HCT116 (cell line): ENCODE measurements at regions not wholly inside any gene's neighbourhood (a gene's known extent, or its start where the extent isn't known, plus 50 kb on each side); places are given as distances from the start of the nearest gene placed in this dataset.

Experiments used
- ATAC-seq: fragments of 200-7000 bp; cut with Tn5 transposase; 2 replicates; pipeline ENCODE4 v1.9.1; 2020; ENCODE audit warnings: mild to moderate bottlenecking, moderate library complexity
- BruUV-seq: library from RNA; stranded (reverse); fragments of 400-500 nt; replicated peaks from 2 replicates; lab custom pipeline; 2021; lab: Mats Ljungman, UMichigan
- CTCF ChIA-PET: fragments of 300-600 bp; sonication (Branson Sonifier 250); formaldehyde crosslinking; loops from one replicate; lab custom pipeline; 2021; ENCODE audit warnings: antibody characterized with exemption; lab: Charles Lee
- POLR2A ChIA-PET: fragments of 300-600, 350-600 bp; sonication (Branson Sonifier 250); formaldehyde crosslinking; loops from one replicate; lab custom pipeline; 2021; ENCODE audit warnings: antibody characterized with exemption; lab: Charles Lee
- RAD21 ChIA-PET, 2 experiments: fragments of 300-600 bp; sonication (Branson Sonifier 250); formaldehyde crosslinking; loops; one replicate each; lab custom pipeline; 2023; ENCODE audit warnings: low total read pairs in 2 of 2; ENCODE audit not compliant: uncharacterized antibody in 2 of 2, unreplicated experiment in 2 of 2, low non-redundant PET in 1 of 2; lab: Charles Lee
- DNase-seq: peaks from one replicate; pipeline ENCODE4 v3.0.0-alpha.2; 2010; ENCODE audit warnings: low read depth, low spot score
- H2AFZ ChIP-seq: fragments of 200-600 bp; shearing (Covaris generic), sonication (generic); 2 replicates; pipeline ENCODE4 v1.6.1; 2017; ENCODE audit warnings: low read depth, mixed run types, mixed read lengths, antibody characterized with exemption, low read length; ENCODE audit not compliant: poor library complexity, severe bottlenecking
- H3K27ac ChIP-seq: 2 replicates; pipeline ENCODE4 v1.5.1; 2012; ENCODE audit warnings: low read depth, low read length
- H3K27me3 ChIP-seq: fragments of 200-600 bp; sonication (generic); 2 replicates; pipeline ENCODE4 v1.6.1; 2016; ENCODE audit warnings: mixed run types, low read length, mixed read lengths; ENCODE audit not compliant: insufficient read depth
- H3K36me3 ChIP-seq, 2 experiments: fragments of 200-500 bp in 1 of 2; fragments of 200-600 bp in 1 of 2; sonication (Bioruptor generic) in 1 of 2; sonication (generic) in 1 of 2; 2 replicates each; pipeline versions ENCODE4 v1.5.1 to v1.6.1; 2014 to 2016; ENCODE audit warnings: low read length in 2 of 2, inconsistent platforms in 1 of 2, mixed read lengths in 1 of 2, mixed run types in 1 of 2; ENCODE audit not compliant: insufficient read depth in 2 of 2, control insufficient read depth in 1 of 2
- H3K4me1 ChIP-seq, 2 experiments: fragments of 200-600 bp in 1 of 2; sonication (generic) in 1 of 2; 2 replicates each; pipeline versions ENCODE4 v1.5.1 to v1.6.1; 2012 to 2017; ENCODE audit warnings: low read length in 2 of 2, inconsistent platforms in 1 of 2, mild to moderate bottlenecking in 1 of 2, mixed read lengths in 1 of 2, mixed run types in 1 of 2, moderate library complexity in 1 of 2; ENCODE audit not compliant: insufficient read depth in 2 of 2, control insufficient read depth in 1 of 2
- H3K4me2 ChIP-seq: fragments of 200-600 bp; sonication (generic); 2 replicates; pipeline ENCODE4 v1.6.1; 2017; ENCODE audit warnings: mixed run types, low read length, mixed read lengths
- H3K4me3 ChIP-seq, 2 experiments: fragments of 200-600 bp in 1 of 2; sonication (generic) in 1 of 2; replicated peaks in 1 of 2; 2 replicates each; pipeline ENCODE4 v1.5.1; 2011 to 2016; ENCODE audit warnings: low read length in 2 of 2, control low read depth in 1 of 2, low read depth in 1 of 2, mild to moderate bottlenecking in 1 of 2, mixed read lengths in 1 of 2, mixed run types in 1 of 2
- H3K79me2 ChIP-seq: fragments of 200-600 bp; sonication (generic); 2 replicates; pipeline ENCODE4 v1.6.1; 2017; ENCODE audit warnings: mild to moderate bottlenecking, mixed run types, low read length, moderate library complexity, mixed read lengths; ENCODE audit not compliant: insufficient read depth
- H3K9ac ChIP-seq: fragments of 200-600 bp; sonication (generic); 2 replicates; pipeline ENCODE4 v1.6.1; 2016; ENCODE audit warnings: low read length, mixed read lengths
- H3K9me2 ChIP-seq: fragments of 200-600 bp; sonication (generic), shearing (Covaris generic); 2 replicates; pipeline ENCODE4 v1.6.1; 2017; ENCODE audit warnings: mixed run types, mild to moderate bottlenecking, moderate library complexity; ENCODE audit not compliant: insufficient read depth
- H3K9me3 ChIP-seq, 2 experiments: fragments of 200-500 bp in 1 of 2; fragments of 200-600 bp in 1 of 2; sonication (Bioruptor generic) in 1 of 2; sonication (generic) in 1 of 2; 2 replicates each; pipeline ENCODE4 v1.6.1; 2014 to 2017; ENCODE audit warnings: low read length in 2 of 2, mixed read lengths in 2 of 2, inconsistent platforms in 1 of 2, low read depth in 1 of 2, mild to moderate bottlenecking in 1 of 2, mixed run types in 1 of 2, moderate library complexity in 1 of 2; ENCODE audit not compliant: control insufficient read depth in 1 of 2, insufficient read depth in 1 of 2
- H4K20me1 ChIP-seq: fragments of 200-600 bp; sonication (generic), shearing (Covaris generic); 2 replicates; pipeline ENCODE4 v1.6.1; 2017; ENCODE audit warnings: mixed run types, mild to moderate bottlenecking, moderate library complexity; ENCODE audit not compliant: insufficient read depth
- CBX3 ChIP-seq: IDR thresholded peaks from 2 replicates; pipeline ENCODE4 v1.6.1; 2012; ENCODE audit warnings: low read depth
- CTCF ChIP-seq, 3 experiments: fragments of 200-600 bp in 1 of 3; sonication (generic) in 1 of 3; IDR thresholded peaks in 2 of 3; conservative IDR thresholded peaks in 1 of 3; 2 replicates each; pipeline ENCODE4 v1.5.1; 2012 to 2017; ENCODE audit warnings: low read depth in 2 of 3, low read length in 2 of 3, antibody characterized with exemption in 1 of 3, borderline replicate concordance in 1 of 3, control low read depth in 1 of 3, mild to moderate bottlenecking in 1 of 3, mixed read lengths in 1 of 3, mixed run types in 1 of 3, moderate library complexity in 1 of 3; ENCODE audit not compliant: insufficient read depth in 1 of 3
- ELF1 ChIP-seq: IDR thresholded peaks from 2 replicates; pipeline ENCODE4 v1.6.1; 2012; ENCODE audit warnings: low read depth, borderline replicate concordance
- EZH2phosphoT487 ChIP-seq: fragments of 200-600 bp; IDR thresholded peaks from 2 replicates; pipeline ENCODE4 v1.6.1; 2018; ENCODE audit warnings: antibody characterized with exemption, borderline replicate concordance
- FOSL1 ChIP-seq: IDR thresholded peaks from 2 replicates; pipeline ENCODE4 v1.6.1; 2012; ENCODE audit warnings: low read depth
- JUND ChIP-seq: IDR thresholded peaks from 2 replicates; pipeline ENCODE4 v1.6.1; 2012
- MAX ChIP-seq: IDR thresholded peaks from 2 replicates; pipeline ENCODE4 v1.6.1; 2012
- POLR2A ChIP-seq: IDR thresholded peaks from 2 replicates; pipeline ENCODE4 v1.7.0; 2011; ENCODE audit warnings: borderline replicate concordance; ENCODE audit not compliant: insufficient read depth, insufficient read length; ENCODE audit errors: extremely low read depth
- POLR2AphosphoS5 ChIP-seq: IDR thresholded peaks from 2 replicates; pipeline ENCODE4 v1.6.1; 2011; ENCODE audit warnings: mild to moderate bottlenecking, low read depth, low read length, moderate library complexity
- RAD21 ChIP-seq: IDR thresholded peaks from 2 replicates; pipeline ENCODE4 v1.6.1; 2012; ENCODE audit warnings: low read depth, mild to moderate bottlenecking
- REST ChIP-seq: IDR thresholded peaks from 2 replicates; pipeline ENCODE4 v1.6.1; 2012; ENCODE audit warnings: low read depth
- SIN3A ChIP-seq: IDR thresholded peaks from 2 replicates; pipeline ENCODE4 v1.6.1; 2012; ENCODE audit warnings: low read depth
- SRF ChIP-seq: IDR thresholded peaks from 2 replicates; pipeline ENCODE4 v1.6.1; 2012; ENCODE audit warnings: low read depth
- ZBTB33 ChIP-seq: IDR thresholded peaks from 2 replicates; pipeline ENCODE4 v1.6.1; 2011; ENCODE audit warnings: mild to moderate bottlenecking, low read length, moderate library complexity; ENCODE audit not compliant: insufficient replicate concordance; ENCODE audit errors: extremely low read depth
- ZFX ChIP-seq: fragments of 450-650 bp; IDR thresholded peaks from 2 replicates; pipeline ENCODE4 v1.6.1; 2017
- ZNF274 ChIP-seq: fragments of 200-500 bp; sonication (Bioruptor generic); IDR thresholded peaks from 2 replicates; pipeline ENCODE4 v1.6.1; 2014; ENCODE audit warnings: mild to moderate bottlenecking, low read depth, low read length, inconsistent platforms
- intact Hi-C: fragments of 100-400 bp; cut with micrococcal nuclease; formaldehyde crosslinking; loops from 2 replicates; pipeline ENCODE4 v1.10.0; 2022

- Histone ChIP-seq H3K4me3 (no peak overlapping the region), H3K36me3 (no peaks in the 10 kb centered on the region), H2AFZ (no peak overlapping the region), H3K27ac (no peak overlapping the region), H3K79me2 (no peaks in the 10 kb centered on the region), H3K9ac (no peak overlapping the region), H4K20me1 (no peaks in the 10 kb centered on the region), H3K9me3 (peaks cover 3 to 9% of the 10 kb centered on the region in 2 experiments; a peak in 2 of 4 replicates), H3K4me2 (no peak overlapping the region), H3K4me1 (no peaks in the 10 kb centered on the region), H3K27me3 (no peaks in the 10 kb centered on the region), H3K9me2 (no peaks in the 10 kb centered on the region)
- ChIA-PET CTCF (no interaction called here), POLR2A (no interaction called here), RAD21 (no interaction called here)
- intact Hi-C loops, result no loop called here
- ATAC-seq, result no peak
- no TSS peak for BruUV-seq
- DNase-seq, result no peak
- TF ChIP-seq POLR2AphosphoS5, result no peak
- no peak for TF ChIP-seq ZBTB33
- no peak for TF ChIP-seq RAD21
- no peak for TF ChIP-seq JUND
- no peak for TF ChIP-seq POLR2A
- TF ChIP-seq ZFX, result no peak
- TF ChIP-seq EZH2phosphoT487, result no peak
- no peak for TF ChIP-seq SRF
- TF ChIP-seq ZNF274, result no peak
- TF ChIP-seq MAX, result no peak
- no peak for TF ChIP-seq FOSL1
- no peak for TF ChIP-seq REST
- TF ChIP-seq CBX3, result no peak
- TF ChIP-seq SIN3A, result no peak
- TF ChIP-seq ELF1, result no peak
- TF ChIP-seq CTCF (IDR thresholded peaks at IDR 0.05 in 2 of 3, conservative IDR thresholded peaks at IDR 0.05 in 1 of 3; ENCODE audit: borderline replicate concordance in 1 of 3, insufficient read depth in 1 of 3, low read depth in 2 of 3, low read length in 2 of 3), result no peak
Measured at GRCh38 chr5:24749701-24750100, 104.9 kb upstream of the CDH10 start.
